ENCODE measurements at regions not wholly inside any gene's neighbourhood (a gene's known extent, or its start where the extent isn't known, plus 50 kb on each side); places are given as distances from the start of the nearest gene placed in this dataset.
"Not testable (repeated sequence)": the region's sequence is repeated elsewhere in the genome, so short reads cannot be mapped to it uniquely, and the experiment has no call there.

DNA sequence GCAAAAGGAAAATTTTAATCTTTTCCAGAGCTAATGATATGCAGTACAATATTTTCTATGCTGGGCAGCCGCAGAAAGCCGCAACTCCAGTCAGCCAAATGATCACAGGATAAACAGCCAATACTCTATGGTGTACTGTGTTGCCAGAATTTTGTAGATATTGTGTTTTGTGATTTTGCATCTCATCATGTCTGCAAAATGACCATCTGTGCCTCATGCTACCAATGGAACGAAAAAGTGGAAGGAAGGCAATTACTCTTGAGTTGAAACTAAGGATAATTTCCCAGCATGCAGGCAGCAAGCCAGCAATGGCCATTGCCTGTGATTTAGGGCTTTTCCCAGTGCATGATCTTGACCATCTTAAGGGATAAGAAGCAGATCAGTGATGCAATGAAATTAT is 891.9 kb downstream of the PLOD2 start:
- H3K27me3 Mint-ChIP-seq, result no peaks in the 10 kb centered on the region
- H3K9me3 Mint-ChIP-seq, result peaks cover 6% of the 10 kb centered on the region
- DNase-seq (ENCODE audit: low spot score in 2 of 2), result no peak
- H3K36me3 Mint-ChIP-seq, result no peaks in the 10 kb centered on the region
- ATAC-seq (ENCODE audit: low read depth), result no peak
- H3K27ac Mint-ChIP-seq, result no peak overlapping the region
- H3K4me3 Mint-ChIP-seq, result no peak overlapping the region
- H3K4me1 Mint-ChIP-seq, result no peaks in the 10 kb centered on the region

DNA sequence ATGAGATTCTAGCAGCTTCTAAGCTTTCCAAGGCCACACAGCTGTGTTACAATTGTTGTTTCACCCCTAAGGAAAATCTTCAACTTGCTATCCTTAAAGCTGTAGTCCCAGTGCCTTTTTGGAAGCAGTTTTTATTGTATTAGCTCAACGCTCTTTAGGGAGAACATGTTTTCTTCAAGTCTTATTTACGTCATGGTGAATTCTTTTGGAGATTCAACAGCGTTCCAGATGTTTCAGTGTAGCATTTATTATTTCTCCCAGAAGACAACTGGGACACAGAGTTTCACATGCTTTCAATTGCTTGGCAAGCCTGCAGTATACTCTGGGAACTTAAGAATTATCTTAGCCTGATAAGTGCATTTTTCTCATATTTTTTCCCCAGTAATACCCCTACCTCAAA is 888.3 kb downstream of the PLOD2 start:
- H3K4me3 Mint-ChIP-seq, result no peak overlapping the region
- H3K27ac Mint-ChIP-seq, result no peak overlapping the region
- DNase-seq (ENCODE audit: low spot score in 2 of 2), result no peak

GRCh38 chr3:145282505-145282904 is 878.5 kb downstream of the PLOD2 start:
- Mint-ChIP-seq H3K4me1 (no peaks in the 10 kb centered on the region), H3K4me3 (no peak overlapping the region), H3K27me3 (no peaks in the 10 kb centered on the region), H3K36me3 (no peaks in the 10 kb centered on the region), H3K27ac (no peak overlapping the region), H3K9me3 (peaks cover 3% of the 10 kb centered on the region)
- ATAC-seq (ENCODE audit: low read depth), result no peak
- no peak for DNase-seq (ENCODE audit: low spot score in 2 of 2)

More for the DNA sequence above, 888.3 kb downstream of the PLOD2 start:
- Mint-ChIP-seq H3K4me1 (no peaks in the 10 kb centered on the region), H3K27me3 (no peaks in the 10 kb centered on the region), H3K36me3 (no peaks in the 10 kb centered on the region), H3K9me3 (peaks cover 2% of the 10 kb centered on the region)
- ATAC-seq (ENCODE audit: low read depth), result no peak

GRCh38 chr3:145286937-145287336 is 874.0 kb downstream of the PLOD2 start:
- H3K36me3 Mint-ChIP-seq, result no peaks in the 10 kb centered on the region
- H3K27ac Mint-ChIP-seq, result no peak overlapping the region

DNA sequence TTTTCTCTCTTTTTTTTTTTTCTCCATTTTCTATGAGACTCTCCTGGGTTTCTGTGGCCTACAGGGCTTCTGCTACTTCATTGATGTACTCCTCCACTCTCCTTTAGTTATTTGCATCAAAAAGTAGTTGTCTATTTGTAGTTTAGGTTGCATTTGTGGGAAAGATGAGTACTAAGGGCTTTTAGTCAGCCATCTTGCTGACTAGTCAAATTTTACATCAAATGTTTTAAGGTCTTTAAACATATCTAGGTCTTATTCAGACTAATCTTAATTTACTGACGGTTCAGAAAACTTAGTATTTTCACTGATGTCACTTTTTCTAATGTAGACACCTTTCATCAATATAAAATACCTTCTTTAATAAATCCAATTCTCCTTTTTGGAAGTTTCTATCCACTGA is 871.0 kb downstream of the PLOD2 start:
- Mint-ChIP-seq H3K4me3 (no peak overlapping the region), H3K4me1 (no peaks in the 10 kb centered on the region), H3K36me3 (no peaks in the 10 kb centered on the region), H3K9me3 (peaks cover 2% of the 10 kb centered on the region), H3K27ac (no peak overlapping the region), H3K27me3 (no peaks in the 10 kb centered on the region)
- ATAC-seq (ENCODE audit: low read depth) (no peak), DNase-seq (ENCODE audit: low spot score in 2 of 2) (no peak)

More at GRCh38 chr3:145286937-145287336, 874.0 kb downstream of the PLOD2 start:
- no peaks in the 10 kb centered on the region for H3K27me3 Mint-ChIP-seq
- peaks cover 2% of the 10 kb centered on the region for H3K9me3 Mint-ChIP-seq
- DNase-seq (ENCODE audit: low spot score in 2 of 2) (no peak), ATAC-seq (ENCODE audit: low read depth) (no peak)
- no peak overlapping the region for H3K4me3 Mint-ChIP-seq
- no peaks in the 10 kb centered on the region for H3K4me1 Mint-ChIP-seq

GRCh38 chr3:145294572-145294971 is 866.4 kb downstream of the PLOD2 start:
- H3K27me3 Mint-ChIP-seq, result no peaks in the 10 kb centered on the region

DNA sequence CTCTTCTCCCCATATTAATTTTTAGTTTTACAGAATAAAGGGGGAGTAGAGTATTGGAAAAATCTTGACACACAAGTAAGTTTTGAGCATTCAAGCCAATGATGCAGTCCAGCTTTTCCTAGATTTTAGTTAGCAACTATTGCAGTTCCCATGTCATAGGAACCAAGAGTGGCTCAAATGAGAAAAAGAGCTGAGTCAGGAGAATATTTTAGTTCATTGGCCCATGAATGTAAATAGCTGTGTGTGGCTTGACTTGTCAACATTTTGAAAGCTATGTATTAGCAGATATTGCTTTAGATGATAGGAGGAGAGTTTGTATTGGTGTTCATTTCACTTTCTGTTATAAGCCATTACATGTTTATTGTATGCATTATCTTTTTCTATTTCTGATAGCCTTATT is 853.7 kb downstream of the PLOD2 start:
- no peaks in the 10 kb centered on the region for H3K4me1 Mint-ChIP-seq
- no peaks in the 10 kb centered on the region for H3K27me3 Mint-ChIP-seq
- no peak for ATAC-seq (ENCODE audit: low read depth)
- DNase-seq (ENCODE audit: low spot score in 2 of 2), result no peak
- H3K9me3 Mint-ChIP-seq, result no peaks in the 10 kb centered on the region
- H3K27ac Mint-ChIP-seq, result no peak overlapping the region
- no peaks in the 10 kb centered on the region for H3K36me3 Mint-ChIP-seq
- no peak overlapping the region for H3K4me3 Mint-ChIP-seq

More at GRCh38 chr3:145294572-145294971, 866.4 kb downstream of the PLOD2 start:
- no peak for DNase-seq (ENCODE audit: low spot score in 2 of 2)
- Mint-ChIP-seq H3K36me3 (no peaks in the 10 kb centered on the region), H3K9me3 (peaks cover 2% of the 10 kb centered on the region), H3K4me1 (no peaks in the 10 kb centered on the region), H3K4me3 (no peak overlapping the region), H3K27ac (no peak overlapping the region)
- no peak for ATAC-seq (ENCODE audit: low read depth)

GRCh38 chr3:145313751-145314150 is 847.2 kb downstream of the PLOD2 start:
- no peak overlapping the region for H3K4me3 Mint-ChIP-seq
- ATAC-seq (ENCODE audit: low read depth) (no peak), DNase-seq (ENCODE audit: low spot score in 2 of 2) (no peak)
- no peaks in the 10 kb centered on the region for H3K36me3 Mint-ChIP-seq
- H3K4me1 Mint-ChIP-seq, result no peaks in the 10 kb centered on the region
- no peak overlapping the region for H3K27ac Mint-ChIP-seq
- H3K27me3 Mint-ChIP-seq, result no peaks in the 10 kb centered on the region
- H3K9me3 Mint-ChIP-seq, result peaks cover 5% of the 10 kb centered on the region

- not testable (repeated sequence) for H3K27me3 Mint-ChIP-seq; ATAC-seq (ENCODE audit: low read depth); H3K9me3 Mint-ChIP-seq; H3K4me3 Mint-ChIP-seq; H3K36me3 Mint-ChIP-seq; H3K4me1 Mint-ChIP-seq; DNase-seq (ENCODE audit: low spot score in 2 of 2); H3K27ac Mint-ChIP-seq
Measured at GRCh38 chr3:145316253-145316652, 844.7 kb downstream of the PLOD2 start.

DNA sequence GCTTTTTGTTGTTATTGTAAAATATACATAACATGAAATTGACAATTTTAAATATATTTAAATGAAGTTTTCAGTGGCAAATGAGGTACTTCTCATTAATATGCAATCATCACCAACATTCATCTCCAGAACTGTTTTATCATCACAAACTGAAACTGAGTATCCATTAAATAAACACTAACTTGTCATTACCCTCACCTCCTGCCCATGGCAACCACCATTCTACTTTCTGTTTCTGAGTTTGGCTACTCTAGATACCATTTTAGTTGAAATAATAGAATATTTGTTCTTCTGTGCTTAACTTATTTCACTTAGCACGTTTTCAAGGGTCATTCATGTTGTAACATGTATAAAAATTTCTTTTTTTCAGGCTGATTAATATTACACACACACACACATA is 834.3 kb downstream of the PLOD2 start:
- Mint-ChIP-seq H3K9me3 (no peaks in the 10 kb centered on the region), H3K27ac (no peak overlapping the region), H3K27me3 (no peaks in the 10 kb centered on the region), H3K36me3 (no peaks in the 10 kb centered on the region), H3K4me1 (no peaks in the 10 kb centered on the region), H3K4me3 (no peak overlapping the region)
- ATAC-seq (ENCODE audit: low read depth), result no peak
- no peak for DNase-seq (ENCODE audit: low spot score in 2 of 2)

- H3K27ac Mint-ChIP-seq; H3K4me3 Mint-ChIP-seq; H3K36me3 Mint-ChIP-seq; H3K4me1 Mint-ChIP-seq; H3K9me3 Mint-ChIP-seq; DNase-seq (ENCODE audit: low spot score in 2 of 2); H3K27me3 Mint-ChIP-seq; ATAC-seq (ENCODE audit: low read depth): not testable (repeated sequence)
Measured at GRCh38 chr3:145333427-145333826, 827.6 kb downstream of the PLOD2 start.

DNA sequence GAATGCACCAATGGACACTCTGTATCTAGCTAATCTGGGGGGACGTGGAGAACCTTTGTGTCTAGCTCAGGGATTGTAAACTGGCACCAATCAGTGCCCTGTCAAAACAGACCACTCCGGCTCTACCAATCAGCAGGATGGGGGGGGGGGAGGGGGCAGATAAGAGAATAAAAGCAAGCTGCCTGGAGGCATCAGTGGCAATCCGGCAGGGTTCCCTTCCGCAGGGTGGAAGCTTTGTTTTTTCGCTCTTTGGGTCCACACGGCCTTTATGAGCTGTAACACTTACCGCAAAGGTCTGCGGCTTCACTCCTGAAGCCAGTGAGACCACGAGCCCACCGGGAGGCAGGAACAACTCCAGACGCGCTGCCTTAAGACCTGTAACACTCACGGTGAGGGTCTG is 827.1 kb downstream of the PLOD2 start:
- Mint-ChIP-seq H3K4me3 (no peak overlapping the region), H3K4me1 (no peaks in the 10 kb centered on the region), H3K36me3 (no peaks in the 10 kb centered on the region), H3K27ac (no peak overlapping the region), H3K9me3 (no peaks in the 10 kb centered on the region), H3K27me3 (no peaks in the 10 kb centered on the region)
- DNase-seq (ENCODE audit: low spot score in 2 of 2) (no peak), ATAC-seq (ENCODE audit: low read depth) (no peak)

DNA sequence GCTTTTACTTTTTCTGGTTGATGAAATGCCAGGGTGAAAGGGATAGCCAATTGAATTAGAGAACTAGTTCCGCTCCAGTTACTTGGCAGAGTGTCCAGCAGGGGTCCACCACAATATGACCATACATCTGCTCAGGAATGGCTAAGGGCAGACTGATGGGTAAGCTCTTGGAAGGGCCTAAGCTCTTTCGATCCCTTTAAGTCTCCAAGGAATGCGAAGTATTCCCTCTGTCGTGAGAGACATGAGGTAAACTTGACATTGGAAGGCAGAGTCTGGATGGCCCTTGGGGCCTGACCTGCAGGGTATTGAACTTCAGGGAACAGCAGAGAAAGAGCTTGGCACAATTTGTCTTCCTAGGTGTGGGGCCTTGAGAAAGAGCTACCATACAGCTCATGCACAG is 805.8 kb downstream of the PLOD2 start:
- Mint-ChIP-seq H3K27me3 (no peaks in the 10 kb centered on the region), H3K4me1 (no peaks in the 10 kb centered on the region), H3K4me3 (no peak overlapping the region), H3K27ac (no peak overlapping the region), H3K9me3 (peaks cover 18% of the 10 kb centered on the region), H3K36me3 (no peaks in the 10 kb centered on the region)
- no peak for DNase-seq (ENCODE audit: low spot score in 2 of 2)
- no peak for ATAC-seq (ENCODE audit: low read depth)

DNA sequence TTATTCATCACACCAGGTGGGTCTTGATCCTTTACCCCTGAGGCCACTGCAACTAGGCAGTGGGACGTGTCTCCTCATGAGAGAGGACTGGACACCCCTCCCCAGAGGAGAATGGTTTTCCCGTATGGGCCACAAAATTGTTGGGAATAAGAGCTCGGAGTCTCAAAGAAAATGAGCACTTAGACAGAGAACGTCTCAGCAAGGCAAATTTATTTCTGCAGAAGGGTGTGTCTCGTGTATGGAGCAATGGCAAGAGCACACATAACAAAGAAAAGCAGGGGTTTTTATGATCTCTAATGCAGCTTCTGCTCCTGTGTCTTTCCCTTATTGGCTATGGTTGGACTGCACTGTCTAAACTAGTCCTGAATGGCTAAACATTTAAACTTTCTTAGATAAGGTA is 803.5 kb downstream of the PLOD2 start:
- no peak for DNase-seq (ENCODE audit: low spot score in 2 of 2)
- Mint-ChIP-seq H3K27me3 (no peaks in the 10 kb centered on the region), H3K4me3 (no peak overlapping the region), H3K36me3 (no peaks in the 10 kb centered on the region), H3K27ac (no peak overlapping the region), H3K4me1 (no peaks in the 10 kb centered on the region), H3K9me3 (peaks cover 18% of the 10 kb centered on the region)
- no peak for ATAC-seq (ENCODE audit: low read depth)

DNA sequence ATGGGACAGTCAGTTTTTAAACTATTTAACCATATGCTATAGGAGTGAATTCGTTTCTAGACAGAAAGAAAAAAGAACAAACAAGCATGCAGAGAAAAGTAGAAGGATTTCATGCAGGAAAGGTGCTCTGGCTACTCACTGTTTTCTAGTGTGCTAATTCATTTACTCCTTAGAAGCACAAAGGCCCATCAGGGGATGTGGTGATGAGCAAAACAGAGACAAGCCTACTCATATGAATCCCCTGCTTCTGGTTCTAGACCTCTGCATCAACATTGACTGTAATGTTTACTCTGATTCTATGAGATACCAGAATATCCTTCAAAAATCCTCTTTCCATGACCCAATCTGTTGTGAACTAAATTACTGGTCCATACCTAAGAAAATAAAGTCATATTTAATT is 801.9 kb downstream of the PLOD2 start:
- no peak for ATAC-seq (ENCODE audit: low read depth)
- Mint-ChIP-seq H3K4me3 (no peak overlapping the region), H3K9me3 (peaks cover 14% of the 10 kb centered on the region), H3K27me3 (no peaks in the 10 kb centered on the region), H3K36me3 (no peaks in the 10 kb centered on the region), H3K27ac (no peak overlapping the region), H3K4me1 (no peaks in the 10 kb centered on the region)
- DNase-seq (ENCODE audit: low spot score in 2 of 2), result no peak

- Mint-ChIP-seq H3K9me3 (peaks cover 3% of the 10 kb centered on the region), H3K27ac (no peak overlapping the region), H3K36me3 (no peaks in the 10 kb centered on the region), H3K4me3 (no peak overlapping the region), H3K27me3 (no peaks in the 10 kb centered on the region), H3K4me1 (no peaks in the 10 kb centered on the region)
- ATAC-seq (ENCODE audit: low read depth), result no peak
- DNase-seq (ENCODE audit: low spot score in 2 of 2), result no peak
Measured at GRCh38 chr3:145368748-145369147, 792.2 kb downstream of the PLOD2 start.
